ENCODE measurements at regions not wholly inside any gene's neighbourhood (a gene's known extent, or its start where the extent isn't known, plus 50 kb on each side); places are given as distances from the start of the nearest gene placed in this dataset.

GRCh38 chr5:96072138-96072790, 110.6 kb upstream of the ELL2 start:
- DNase-seq (ENCODE audit: low spot score), result no peak

GRCh38 chr5:96070622-96071225, 109.1 kb upstream of the ELL2 start:
- no peak for DNase-seq (ENCODE audit: low spot score)

- DNase-seq (ENCODE audit: low spot score), result peak; percentile 99
Observed at GRCh38 chr5:96067894-96068614, 106.4 kb upstream of the ELL2 start.

- DNase-seq (ENCODE audit: low spot score), result no peak
Observed at GRCh38 chr5:96067251-96067650, 105.6 kb upstream of the ELL2 start.

GRCh38 chr5:96066386-96066719, 104.7 kb upstream of the ELL2 start:
- no peak for DNase-seq (ENCODE audit: low spot score)

GRCh38 chr5:96065685-96066385, 104.2 kb upstream of the ELL2 start:
- DNase-seq (ENCODE audit: low spot score), result no peak

- DNase-seq (ENCODE audit: low spot score), result no peak
Observed at GRCh38 chr5:96064877-96065276, 103.2 kb upstream of the ELL2 start.

- no peak for DNase-seq (ENCODE audit: low spot score)
Observed at GRCh38 chr5:96062836-96063235, 101.2 kb upstream of the ELL2 start.

GRCh38 chr5:96058084-96058483, 96.4 kb upstream of the ELL2 start:
- no peak for DNase-seq (ENCODE audit: low spot score)

- DNase-seq (ENCODE audit: low spot score), result no peak
Observed at GRCh38 chr5:96054311-96055030, 92.8 kb upstream of the ELL2 start.

- no peak for DNase-seq (ENCODE audit: low spot score)
Observed at GRCh38 chr5:96053063-96053735, 91.5 kb upstream of the ELL2 start.

- DNase-seq (ENCODE audit: low spot score), result no peak
Observed at GRCh38 chr5:96052374-96052773, 90.7 kb upstream of the ELL2 start.

GRCh38 chr5:96051401-96051830, 89.8 kb upstream of the ELL2 start:
- DNase-seq (ENCODE audit: low spot score), result no peak

- no peak for DNase-seq (ENCODE audit: low spot score)
Observed at GRCh38 chr5:96050273-96050880, 88.7 kb upstream of the ELL2 start.

- DNase-seq (ENCODE audit: low spot score), result peak; percentile 74
Observed at GRCh38 chr5:96049398-96050272, 88.0 kb upstream of the ELL2 start.

GRCh38 chr5:96048763-96049162, 87.1 kb upstream of the ELL2 start:
- no peak for DNase-seq (ENCODE audit: low spot score)

- no peak for DNase-seq (ENCODE audit: low spot score)
Observed at GRCh38 chr5:96045888-96046287, 84.2 kb upstream of the ELL2 start.

GRCh38 chr5:96043446-96043845, 81.8 kb upstream of the ELL2 start:
- no peak for DNase-seq (ENCODE audit: low spot score)

- no peak for DNase-seq (ENCODE audit: low spot score)
Observed at GRCh38 chr5:96037128-96037527, 75.5 kb upstream of the ELL2 start.

GRCh38 chr5:96036301-96036700, 74.7 kb upstream of the ELL2 start:
- no peak for DNase-seq (ENCODE audit: low spot score)
